H54 (cell line): ENCODE measurements at regions not wholly inside any gene's neighbourhood (a gene's known extent, or its start where the extent isn't known, plus 50 kb on each side); places are given as distances from the start of the nearest gene placed in this dataset.
"Not testable (repeated sequence)": the region's sequence is repeated elsewhere in the genome, so short reads cannot be mapped to it uniquely, and the experiment has no call there.

Experiments
- DNase-seq: peaks from one replicate; pipeline ENCODE4 v3.0.0; 2011; ENCODE audit warnings: low spot score, mixed read lengths; ENCODE audit not compliant: insufficient read length
- FAIRE-seq: peaks from 3 replicates; lab custom pipeline; 2011; peaks lifted over from hg19 to GRCh38; lab: Jason Lieb, UNC
- POLR2A ChIP-seq: IDR thresholded peaks from 2 replicates; pipeline ENCODE4 v1.6.1; 2011; ENCODE audit warnings: low read depth, mild to moderate bottlenecking, low read length

GRCh38 chr3:124138148-124138547, 146.2 kb upstream of the ROPN1 start:
- FAIRE-seq (no peak), DNase-seq (no peak)
- TF ChIP-seq POLR2A = no peak

GRCh38 chr3:124140746-124141145, 148.8 kb upstream of the ROPN1 start:
- no peak for DNase-seq
- FAIRE-seq = no peak
- TF ChIP-seq POLR2A = no peak

- FAIRE-seq = no peak
- DNase-seq = no peak
- TF ChIP-seq POLR2A = no peak
Observed at GRCh38 chr3:124142389-124142970, 150.6 kb upstream of the ROPN1 start.

GRCh38 chr3:124143047-124143446, 151.1 kb upstream of the ROPN1 start:
- no peak for TF ChIP-seq POLR2A
- DNase-seq (no peak), FAIRE-seq (no peak)

- no peak for TF ChIP-seq POLR2A
- DNase-seq (no peak), FAIRE-seq (no peak)
Observed at GRCh38 chr3:124144035-124144814, 152.3 kb upstream of the ROPN1 start.

GRCh38 chr3:124147429-124147828, 155.5 kb upstream of the ROPN1 start:
- no peak for FAIRE-seq
- TF ChIP-seq POLR2A = no peak
- no peak for DNase-seq

GRCh38 chr3:124147946-124148345, 156.0 kb upstream of the ROPN1 start:
- no peak for TF ChIP-seq POLR2A
- FAIRE-seq = no peak
- DNase-seq = no peak

GRCh38 chr3:124149081-124149480, 157.2 kb upstream of the ROPN1 start:
- FAIRE-seq = no peak
- DNase-seq = no peak
- no peak for TF ChIP-seq POLR2A

- no peak for DNase-seq
- no peak for TF ChIP-seq POLR2A
- no peak for FAIRE-seq
Observed at GRCh38 chr3:124149771-124150170, 157.8 kb upstream of the ROPN1 start.

- FAIRE-seq, DNase-seq: not testable (repeated sequence)
Observed at GRCh38 chr3:124152891-124153290, 161.0 kb upstream of the ROPN1 start.

- TF ChIP-seq POLR2A = no peak
- DNase-seq = no peak
- no peak for FAIRE-seq
Observed at GRCh38 chr3:124156866-124157712, 165.2 kb upstream of the ROPN1 start.

- TF ChIP-seq POLR2A = no peak
- DNase-seq (no peak), FAIRE-seq (no peak)
Observed at GRCh38 chr3:124157748-124158147, 165.8 kb upstream of the ROPN1 start.

GRCh38 chr3:124158168-124158881, 166.4 kb upstream of the ROPN1 start:
- no peak for FAIRE-seq
- TF ChIP-seq POLR2A = no peak
- no peak for DNase-seq

- TF ChIP-seq POLR2A = no peak
- DNase-seq (no peak), FAIRE-seq (no peak)
Observed at GRCh38 chr3:124161448-124161847, 169.5 kb upstream of the ROPN1 start.
